GM12874 (cell line): ENCODE measurements at regions not wholly inside any gene's neighbourhood (a gene's known extent, or its start where the extent isn't known, plus 50 kb on each side); places are given as distances from the start of the nearest gene placed in this dataset.
A peak's percentile ranks its signal among the peaks of the same experiment; 100 is the strongest.

Source experiments
- CTCF ChIP-seq: IDR thresholded peaks from 2 replicates; pipeline ENCODE4 v1.5.1; 2011; ENCODE audit warnings: low read depth, mild to moderate bottlenecking, control low read depth, low read length, moderate library complexity; ENCODE audit not compliant: insufficient read depth

- no peak for TF ChIP-seq CTCF
These were observed 80.2 kb upstream of the MACF1 start for GRCh38 chr1:39124282-39124681.

GRCh38 chr1:39127513-39127912 is 77.0 kb upstream of the MACF1 start:
- no peak for TF ChIP-seq CTCF

GRCh38 chr1:39128126-39128525 is 76.4 kb upstream of the MACF1 start:
- TF ChIP-seq CTCF = no peak

GRCh38 chr1:39128959-39129358 is 75.5 kb upstream of the MACF1 start:
- TF ChIP-seq CTCF = no peak

GRCh38 chr1:39129514-39129913 is 75.0 kb upstream of the MACF1 start:
- TF ChIP-seq CTCF = peak; percentile 17; the same call in 1 of the 2 replicates

GRCh38 chr1:39130325-39130724 is 74.2 kb upstream of the MACF1 start:
- TF ChIP-seq CTCF = no peak

- TF ChIP-seq CTCF = no peak
These were observed 72.6 kb upstream of the MACF1 start for GRCh38 chr1:39131940-39132339.
